Neural cell (in vitro differentiated cells): ENCODE measurements at regions not wholly inside any gene's neighbourhood (a gene's known extent, or its start where the extent isn't known, plus 50 kb on each side); places are given as distances from the start of the nearest gene placed in this dataset.

Experiments used
- H2AFZ ChIP-seq: fragments of 200-600, 300-800 bp; sonication (generic), shearing (Covaris generic); 2 replicates; pipeline ENCODE4 v1.6.0; 2014; ENCODE audit warnings: low read depth, mild to moderate bottlenecking, antibody characterized with exemption, low read length, moderate library complexity
- H3F3A ChIP-seq: fragments of 200-600 bp; shearing (Covaris generic); 2 replicates; pipeline ENCODE4 v1.6.1; 2016; ENCODE audit warnings: mild to moderate bottlenecking, moderate library complexity, mixed read lengths, antibody characterized with exemption, low read length; ENCODE audit not compliant: insufficient read depth, poor library complexity, severe bottlenecking
- H3K27ac ChIP-seq: fragments of 200-600, 300-800 bp; sonication (generic), shearing (Covaris generic); 2 replicates; pipeline ENCODE4 v1.5.1; 2014; ENCODE audit warnings: mild to moderate bottlenecking, low read length, moderate library complexity
- H3K27me3 ChIP-seq: fragments of 300-800, 200-600 bp; sonication (generic), shearing (Covaris generic); 2 replicates; pipeline ENCODE4 v1.6.0; 2014; ENCODE audit warnings: mild to moderate bottlenecking, low read depth, low read length, moderate library complexity; ENCODE audit not compliant: insufficient read depth
- H3K36me3 ChIP-seq: fragments of 300-800, 200-600 bp; sonication (generic), shearing (Covaris generic); 2 replicates; pipeline ENCODE4 v1.5.1; 2014; ENCODE audit warnings: mild to moderate bottlenecking, antibody characterized with exemption, low read length, moderate library complexity; ENCODE audit not compliant: insufficient read depth
- H3K4me2 ChIP-seq: fragments of 300-800, 200-600 bp; sonication (generic), shearing (Covaris generic); 2 replicates; pipeline ENCODE4 v1.6.0; 2014; ENCODE audit warnings: mild to moderate bottlenecking, low read length
- H3K4me3 ChIP-seq: fragments of 300-800, 200-600 bp; sonication (generic), shearing (Covaris generic); 2 replicates; pipeline ENCODE4 v1.5.1; 2014; ENCODE audit warnings: mild to moderate bottlenecking, low read length, moderate library complexity
- H3K79me2 ChIP-seq: fragments of 200-600 bp; shearing (Covaris generic); replicated peaks from 2 replicates; pipeline ENCODE4 v1.6.0; 2014; ENCODE audit warnings: mild to moderate bottlenecking, low read length, moderate library complexity; ENCODE audit not compliant: insufficient read depth
- H3K9ac ChIP-seq: fragments of 300-800, 200-600 bp; sonication (generic), shearing (Covaris generic); 2 replicates; pipeline ENCODE4 v1.6.1; 2016; ENCODE audit warnings: mild to moderate bottlenecking, low read length, mixed read lengths
- H3K9me2 ChIP-seq: fragments of 200-600 bp; shearing (Covaris generic); 2 replicates; pipeline ENCODE4 v1.6.1; 2016; ENCODE audit warnings: mild to moderate bottlenecking, low read length, mixed read lengths; ENCODE audit not compliant: insufficient read depth
- H3K9me3 ChIP-seq: fragments of 200-600, 300-800 bp; sonication (generic), shearing (Covaris generic); 2 replicates; pipeline ENCODE4 v1.6.1; 2016; ENCODE audit warnings: mild to moderate bottlenecking, mixed run types, low read length, moderate library complexity, mixed read lengths
- H4K20me1 ChIP-seq: fragments of 200-600 bp; shearing (Covaris generic); 2 replicates; pipeline ENCODE4 v1.6.1; 2016; ENCODE audit warnings: mild to moderate bottlenecking, mixed run types; ENCODE audit not compliant: insufficient read depth
- EP300 ChIP-seq: fragments of 450-650 bp; conservative IDR thresholded peaks from 2 replicates; pipeline ENCODE4 v1.6.1; 2014; ENCODE audit warnings: antibody characterized with exemption, mild to moderate bottlenecking, moderate library complexity; ENCODE audit not compliant: poor library complexity, severe bottlenecking
- EZH2 ChIP-seq: fragments of 200-600, 300-800 bp; shearing (Covaris generic), sonication (generic); IDR thresholded peaks from 2 replicates; pipeline ENCODE4 v1.6.1; 2014; ENCODE audit warnings: antibody characterized with exemption, low read length, borderline replicate concordance, mild to moderate bottlenecking; ENCODE audit not compliant: insufficient read depth, poor library complexity, severe bottlenecking
- MXI1 ChIP-seq: fragments of 450-650 bp; conservative IDR thresholded peaks from 2 replicates; pipeline ENCODE4 v1.6.1; 2014; ENCODE audit warnings: antibody characterized with exemption, mild to moderate bottlenecking; ENCODE audit not compliant: poor library complexity, severe bottlenecking
- POLR2AphosphoS5 ChIP-seq: IDR thresholded peaks from 2 replicates; pipeline ENCODE4 v1.6.1; 2012
- RAD21 ChIP-seq: fragments of 450-650 bp; conservative IDR thresholded peaks from 2 replicates; pipeline ENCODE4 v1.6.1; 2014; ENCODE audit warnings: antibody characterized with exemption, mild to moderate bottlenecking, moderate library complexity
- SMC3 ChIP-seq: fragments of 450-650 bp; conservative IDR thresholded peaks from 2 replicates; pipeline ENCODE4 v1.6.1; 2014; ENCODE audit warnings: antibody characterized with exemption, mild to moderate bottlenecking, moderate library complexity; ENCODE audit not compliant: poor library complexity
- TAF1 ChIP-seq: IDR thresholded peaks from 2 replicates; pipeline ENCODE4 v1.6.1; 2012; ENCODE audit warnings: low read depth
- TF ChIP-seq, protein P1 (sequence below): IDR thresholded peaks from 2 replicates; pipeline ENCODE4 v1.6.1; 2012; ENCODE audit warnings: borderline replicate concordance
- TF ChIP-seq, protein P2 (sequence below): fragments of 450-650 bp; IDR thresholded peaks from 2 replicates; pipeline ENCODE4 v1.5.1; 2014; ENCODE audit warnings: antibody characterized with exemption, mild to moderate bottlenecking, moderate library complexity; ENCODE audit not compliant: poor library complexity, severe bottlenecking

DNA sequence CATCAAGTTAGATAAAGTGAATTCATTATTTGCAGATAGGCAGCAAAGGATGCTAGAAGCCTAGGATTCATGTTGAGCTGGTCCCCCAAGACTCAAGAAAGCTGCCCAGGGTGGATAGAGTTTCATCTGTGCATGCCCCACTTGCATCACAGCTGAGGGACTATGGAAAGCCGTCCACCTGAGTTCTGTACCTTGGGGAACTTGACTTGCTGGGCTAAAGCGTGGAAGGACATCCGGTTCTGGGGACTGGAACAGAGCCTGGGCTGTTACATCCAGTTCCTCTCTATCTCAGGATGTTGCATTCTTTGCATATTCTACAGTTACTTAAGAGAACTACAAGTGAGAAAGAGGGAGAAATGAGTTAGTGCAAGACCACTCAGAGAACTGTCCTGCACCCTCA lies 458.4 kb downstream of the SHISA9 start:
- Histone ChIP-seq H3F3A (no peaks in the 10 kb centered on the region), H3K9me2 (no peaks in the 10 kb centered on the region), H3K79me2 (no peaks in the 10 kb centered on the region), H3K27me3 (no peaks in the 10 kb centered on the region), H3K9ac (no peak overlapping the region), H3K9me3 (no peaks in the 10 kb centered on the region), H3K4me2 (no peak overlapping the region), H3K4me3 (no peak overlapping the region), H3K27ac (no peak overlapping the region), H2AFZ (no peak overlapping the region), H3K36me3 (no peaks in the 10 kb centered on the region), H4K20me1 (no peaks in the 10 kb centered on the region)
- TF ChIP-seq, protein P1, sequence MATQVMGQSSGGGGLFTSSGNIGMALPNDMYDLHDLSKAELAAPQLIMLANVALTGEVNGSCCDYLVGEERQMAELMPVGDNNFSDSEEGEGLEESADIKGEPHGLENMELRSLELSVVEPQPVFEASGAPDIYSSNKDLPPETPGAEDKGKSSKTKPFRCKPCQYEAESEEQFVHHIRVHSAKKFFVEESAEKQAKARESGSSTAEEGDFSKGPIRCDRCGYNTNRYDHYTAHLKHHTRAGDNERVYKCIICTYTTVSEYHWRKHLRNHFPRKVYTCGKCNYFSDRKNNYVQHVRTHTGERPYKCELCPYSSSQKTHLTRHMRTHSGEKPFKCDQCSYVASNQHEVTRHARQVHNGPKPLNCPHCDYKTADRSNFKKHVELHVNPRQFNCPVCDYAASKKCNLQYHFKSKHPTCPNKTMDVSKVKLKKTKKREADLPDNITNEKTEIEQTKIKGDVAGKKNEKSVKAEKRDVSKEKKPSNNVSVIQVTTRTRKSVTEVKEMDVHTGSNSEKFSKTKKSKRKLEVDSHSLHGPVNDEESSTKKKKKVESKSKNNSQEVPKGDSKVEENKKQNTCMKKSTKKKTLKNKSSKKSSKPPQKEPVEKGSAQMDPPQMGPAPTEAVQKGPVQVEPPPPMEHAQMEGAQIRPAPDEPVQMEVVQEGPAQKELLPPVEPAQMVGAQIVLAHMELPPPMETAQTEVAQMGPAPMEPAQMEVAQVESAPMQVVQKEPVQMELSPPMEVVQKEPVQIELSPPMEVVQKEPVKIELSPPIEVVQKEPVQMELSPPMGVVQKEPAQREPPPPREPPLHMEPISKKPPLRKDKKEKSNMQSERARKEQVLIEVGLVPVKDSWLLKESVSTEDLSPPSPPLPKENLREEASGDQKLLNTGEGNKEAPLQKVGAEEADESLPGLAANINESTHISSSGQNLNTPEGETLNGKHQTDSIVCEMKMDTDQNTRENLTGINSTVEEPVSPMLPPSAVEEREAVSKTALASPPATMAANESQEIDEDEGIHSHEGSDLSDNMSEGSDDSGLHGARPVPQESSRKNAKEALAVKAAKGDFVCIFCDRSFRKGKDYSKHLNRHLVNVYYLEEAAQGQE: no peak
- TF ChIP-seq EP300 (no peak), MXI1 (no peak), EZH2 (no peak), RAD21 (no peak), POLR2AphosphoS5 (no peak), TAF1 (no peak), SMC3 (no peak)
- TF ChIP-seq, protein P2, sequence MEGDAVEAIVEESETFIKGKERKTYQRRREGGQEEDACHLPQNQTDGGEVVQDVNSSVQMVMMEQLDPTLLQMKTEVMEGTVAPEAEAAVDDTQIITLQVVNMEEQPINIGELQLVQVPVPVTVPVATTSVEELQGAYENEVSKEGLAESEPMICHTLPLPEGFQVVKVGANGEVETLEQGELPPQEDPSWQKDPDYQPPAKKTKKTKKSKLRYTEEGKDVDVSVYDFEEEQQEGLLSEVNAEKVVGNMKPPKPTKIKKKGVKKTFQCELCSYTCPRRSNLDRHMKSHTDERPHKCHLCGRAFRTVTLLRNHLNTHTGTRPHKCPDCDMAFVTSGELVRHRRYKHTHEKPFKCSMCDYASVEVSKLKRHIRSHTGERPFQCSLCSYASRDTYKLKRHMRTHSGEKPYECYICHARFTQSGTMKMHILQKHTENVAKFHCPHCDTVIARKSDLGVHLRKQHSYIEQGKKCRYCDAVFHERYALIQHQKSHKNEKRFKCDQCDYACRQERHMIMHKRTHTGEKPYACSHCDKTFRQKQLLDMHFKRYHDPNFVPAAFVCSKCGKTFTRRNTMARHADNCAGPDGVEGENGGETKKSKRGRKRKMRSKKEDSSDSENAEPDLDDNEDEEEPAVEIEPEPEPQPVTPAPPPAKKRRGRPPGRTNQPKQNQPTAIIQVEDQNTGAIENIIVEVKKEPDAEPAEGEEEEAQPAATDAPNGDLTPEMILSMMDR: no peak

DNA sequence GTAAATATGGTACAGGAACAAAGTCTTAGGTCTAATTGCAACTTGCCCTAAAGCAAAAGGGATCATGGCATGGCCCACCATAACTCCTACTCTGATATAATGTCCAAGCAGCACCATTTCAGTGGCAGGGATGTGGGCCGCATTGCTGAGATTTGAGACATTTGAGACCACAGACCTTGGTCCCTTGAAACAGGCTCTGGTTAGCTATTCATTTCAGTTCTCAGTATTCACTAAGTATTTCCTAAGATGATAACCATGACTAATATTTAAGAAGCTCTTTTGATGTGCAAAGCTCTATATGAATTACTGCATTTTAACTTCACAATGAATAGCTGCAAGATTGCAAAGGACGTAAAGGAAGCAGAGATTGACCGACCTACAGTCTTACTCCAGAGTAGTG lies 471.0 kb downstream of the SHISA9 start:
- H3K9me2 ChIP-seq: no peaks in the 10 kb centered on the region
- no peaks in the 10 kb centered on the region for H3K36me3 ChIP-seq
- no peak for TF ChIP-seq EP300
- no peak for TF ChIP-seq POLR2AphosphoS5
- TF ChIP-seq TAF1: no peak
- TF ChIP-seq, protein P1: no peak
- TF ChIP-seq SMC3: no peak
- TF ChIP-seq MXI1: no peak
- TF ChIP-seq, protein P2: no peak
- no peak for TF ChIP-seq RAD21
- TF ChIP-seq EZH2: no peak

More for the DNA sequence above, 471.0 kb downstream of the SHISA9 start:
- H2AFZ ChIP-seq: no peak overlapping the region
- no peak overlapping the region for H3K9ac ChIP-seq
- no peak overlapping the region for H3K27ac ChIP-seq
- no peaks in the 10 kb centered on the region for H3F3A ChIP-seq
- H3K79me2 ChIP-seq: no peaks in the 10 kb centered on the region
- H3K27me3 ChIP-seq: no peaks in the 10 kb centered on the region
- H3K9me3 ChIP-seq: peaks cover 6% of the 10 kb centered on the region
- no peak overlapping the region for H3K4me2 ChIP-seq
- no peaks in the 10 kb centered on the region for H4K20me1 ChIP-seq
- no peak overlapping the region for H3K4me3 ChIP-seq
